ENCODE measurements at regions not wholly inside any gene's neighbourhood (a gene's known extent, or its start where the extent isn't known, plus 50 kb on each side); places are given as distances from the start of the nearest gene placed in this dataset.

DNA sequence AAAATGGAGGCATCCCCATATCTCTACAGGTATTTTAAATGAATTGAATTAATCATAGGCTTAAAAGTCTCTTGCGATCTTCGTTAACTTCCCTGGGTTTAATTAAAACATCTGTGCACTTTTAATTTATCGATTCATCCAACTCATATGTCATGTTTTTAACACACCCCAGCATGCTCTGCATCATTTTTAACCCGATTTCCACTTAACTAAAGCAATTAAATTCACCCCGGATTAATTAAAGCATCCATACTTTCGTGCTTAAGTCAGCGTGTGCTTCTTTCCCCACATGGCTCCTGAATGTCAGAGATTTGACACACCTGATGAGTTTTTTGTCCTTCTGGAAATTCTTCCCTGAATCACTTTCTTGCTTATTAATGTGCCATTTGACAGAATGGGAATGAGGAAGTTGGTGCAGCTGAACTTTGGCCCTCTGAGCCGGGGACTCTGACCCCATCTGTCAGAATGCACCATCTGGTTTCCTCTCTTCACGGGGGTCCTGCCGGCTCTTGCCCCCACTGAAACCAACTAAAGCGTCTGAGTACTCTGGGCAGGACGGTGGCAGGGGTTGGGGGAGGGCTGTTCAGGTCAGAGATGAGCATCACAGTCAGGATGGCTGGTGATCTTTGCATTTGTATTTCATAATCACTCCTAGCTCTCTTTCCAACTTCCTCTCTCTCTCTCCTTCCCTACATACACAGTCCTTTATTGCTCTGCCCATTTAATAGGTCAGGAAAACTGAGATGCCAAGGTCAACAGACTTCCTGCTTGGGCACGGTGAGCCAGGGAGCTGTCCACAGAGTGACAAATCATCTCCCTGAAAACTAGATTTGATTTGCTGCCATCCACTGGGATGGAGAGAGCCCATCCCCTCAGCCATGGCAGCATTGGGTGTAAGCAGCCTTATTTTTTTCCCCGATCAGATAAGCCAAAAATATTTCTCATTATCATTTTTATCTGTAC is 180.3 kb upstream of the WWC1 start:
- no peaks in the 10 kb centered on the region for H3K27me3 ChIP-seq (ENCODE audit: control insufficient read depth, extremely low read depth, insufficient read depth, low read length)
- TF ChIP-seq EZH2 (IDR thresholded peaks at IDR 0.05; ENCODE audit: low read length), result no peak
- TF ChIP-seq, protein P1, sequence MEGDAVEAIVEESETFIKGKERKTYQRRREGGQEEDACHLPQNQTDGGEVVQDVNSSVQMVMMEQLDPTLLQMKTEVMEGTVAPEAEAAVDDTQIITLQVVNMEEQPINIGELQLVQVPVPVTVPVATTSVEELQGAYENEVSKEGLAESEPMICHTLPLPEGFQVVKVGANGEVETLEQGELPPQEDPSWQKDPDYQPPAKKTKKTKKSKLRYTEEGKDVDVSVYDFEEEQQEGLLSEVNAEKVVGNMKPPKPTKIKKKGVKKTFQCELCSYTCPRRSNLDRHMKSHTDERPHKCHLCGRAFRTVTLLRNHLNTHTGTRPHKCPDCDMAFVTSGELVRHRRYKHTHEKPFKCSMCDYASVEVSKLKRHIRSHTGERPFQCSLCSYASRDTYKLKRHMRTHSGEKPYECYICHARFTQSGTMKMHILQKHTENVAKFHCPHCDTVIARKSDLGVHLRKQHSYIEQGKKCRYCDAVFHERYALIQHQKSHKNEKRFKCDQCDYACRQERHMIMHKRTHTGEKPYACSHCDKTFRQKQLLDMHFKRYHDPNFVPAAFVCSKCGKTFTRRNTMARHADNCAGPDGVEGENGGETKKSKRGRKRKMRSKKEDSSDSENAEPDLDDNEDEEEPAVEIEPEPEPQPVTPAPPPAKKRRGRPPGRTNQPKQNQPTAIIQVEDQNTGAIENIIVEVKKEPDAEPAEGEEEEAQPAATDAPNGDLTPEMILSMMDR (optimal IDR thresholded peaks at IDR 0.05 in 1 of 3, IDR thresholded peaks at IDR 0.05 in 1 of 3, conservative IDR thresholded peaks at IDR 0.05 in 1 of 3; ENCODE audit: extremely low read depth in 1 of 3, insufficient read depth in 2 of 3, low read length in 3 of 3), result no peak
- FAIRE-seq, result no peak

DNA sequence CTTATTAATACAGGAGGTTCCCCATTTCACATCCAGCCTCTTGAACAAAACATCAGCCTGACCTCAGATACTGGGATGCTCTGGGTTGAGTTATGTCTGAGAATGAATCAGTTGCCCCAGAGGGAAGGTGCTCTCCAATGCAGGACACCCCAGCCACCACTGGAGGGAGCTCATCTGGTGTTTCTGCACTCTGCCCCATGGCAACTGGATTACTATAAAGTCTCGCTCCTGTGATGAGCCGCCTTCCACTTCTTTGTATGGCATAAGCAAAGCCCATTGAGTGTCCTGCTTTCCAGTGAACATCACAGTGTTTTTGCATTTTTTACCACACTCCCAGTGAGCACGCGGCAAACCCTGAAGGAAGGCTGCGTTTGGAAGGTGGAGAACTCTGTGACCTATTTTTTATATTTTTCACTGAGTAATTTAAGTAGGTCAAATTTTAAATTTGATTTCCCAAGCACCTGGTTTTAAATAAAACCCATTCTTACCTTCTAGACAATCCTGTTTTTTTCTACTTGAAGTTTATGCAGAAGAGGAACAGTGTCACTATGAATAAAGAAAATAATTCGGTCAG is 176.9 kb upstream of the WWC1 start:
- dilution Hi-C loops (cut with MboI; ENCODE audit: extremely low pct_ligation_motif_present, low sequenced_read_pairs), result no loop called here
- Histone ChIP-seq H3K27me3 (ENCODE audit: control insufficient read depth, extremely low read depth, insufficient read depth, low read length) (no peaks in the 10 kb centered on the region), H3K79me2 (ENCODE audit: control insufficient read depth, insufficient read depth, low read length) (no peaks in the 10 kb centered on the region), H3K9me3 (ENCODE audit: control insufficient read depth, low read depth, low read length) (no peaks in the 10 kb centered on the region), H3K36me3 (ENCODE audit: control insufficient read depth in 2 of 2, extremely low read depth in 1 of 2, insufficient read depth in 2 of 2, low read length in 2 of 2) (peaks cover 21 to 22% of the 10 kb centered on the region in 2 experiments), H3K9ac (ENCODE audit: control insufficient read depth, extremely low read depth, insufficient read depth, low read length) (no peak overlapping the region), H3K9me1 (ENCODE audit: control insufficient read depth, extremely low read depth, insufficient read depth, low read length) (no peaks in the 10 kb centered on the region), H4K20me1 (ENCODE audit: control insufficient read depth, extremely low read depth, insufficient read depth, low read length) (no peaks in the 10 kb centered on the region), H3K27ac (ENCODE audit: control insufficient read depth, insufficient read depth, low read length) (no peak overlapping the region), H3K4me1 (ENCODE audit: control insufficient read depth, extremely low read depth, insufficient read depth, low read length) (no peaks in the 10 kb centered on the region), H3K4me2 (ENCODE audit: control insufficient read depth, extremely low read depth, insufficient read depth, low read depth, low read length) (no peak overlapping the region), H2AFZ (ENCODE audit: control insufficient read depth, low read length) (no peak overlapping the region), H3K4me3 (ENCODE audit: control insufficient read depth in 2 of 3, extremely low read depth in 1 of 3, insufficient read depth in 2 of 3, low read depth in 1 of 3, low read length in 3 of 3) (no peak overlapping the region)
- DNase-seq (ENCODE audit: low read depth, low spot score), result peak; percentile 25
- TF ChIP-seq EZH2 (IDR thresholded peaks at IDR 0.05; ENCODE audit: low read length), result no peak
- TF ChIP-seq, protein P1 (optimal IDR thresholded peaks at IDR 0.05 in 1 of 3, IDR thresholded peaks at IDR 0.05 in 1 of 3, conservative IDR thresholded peaks at IDR 0.05 in 1 of 3; ENCODE audit: extremely low read depth in 1 of 3, insufficient read depth in 2 of 3, low read length in 3 of 3), result peak; percentile 80 to 87 (median 85)
- peak; percentile 44 for FAIRE-seq

More for the DNA sequence above, 180.3 kb upstream of the WWC1 start:
- Histone ChIP-seq H3K9me3 (ENCODE audit: control insufficient read depth, low read depth, low read length) (no peaks in the 10 kb centered on the region), H3K4me2 (ENCODE audit: control insufficient read depth, extremely low read depth, insufficient read depth, low read depth, low read length) (no peak overlapping the region), H3K9me1 (ENCODE audit: control insufficient read depth, extremely low read depth, insufficient read depth, low read length) (no peaks in the 10 kb centered on the region), H3K79me2 (ENCODE audit: control insufficient read depth, insufficient read depth, low read length) (no peaks in the 10 kb centered on the region), H4K20me1 (ENCODE audit: control insufficient read depth, extremely low read depth, insufficient read depth, low read length) (no peaks in the 10 kb centered on the region), H3K4me1 (ENCODE audit: control insufficient read depth, extremely low read depth, insufficient read depth, low read length) (no peaks in the 10 kb centered on the region), H3K36me3 (ENCODE audit: control insufficient read depth in 2 of 2, extremely low read depth in 1 of 2, insufficient read depth in 2 of 2, low read length in 2 of 2) (peaks cover 22 to 25% of the 10 kb centered on the region in 2 experiments), H3K4me3 (ENCODE audit: control insufficient read depth in 2 of 3, extremely low read depth in 1 of 3, insufficient read depth in 2 of 3, low read depth in 1 of 3, low read length in 3 of 3) (no peak overlapping the region), H3K9ac (ENCODE audit: control insufficient read depth, extremely low read depth, insufficient read depth, low read length) (no peak overlapping the region), H2AFZ (ENCODE audit: control insufficient read depth, low read length) (no peak overlapping the region), H3K27ac (ENCODE audit: control insufficient read depth, insufficient read depth, low read length) (no peak overlapping the region)
- dilution Hi-C loops (cut with MboI; ENCODE audit: extremely low pct_ligation_motif_present, low sequenced_read_pairs), result no loop called here
- DNase-seq (ENCODE audit: low read depth, low spot score), result no peak

Data from keratinocyte (primary cell).